ENCODE measurements at regions not wholly inside any gene's neighbourhood (a gene's known extent, or its start where the extent isn't known, plus 50 kb on each side); places are given as distances from the start of the nearest gene placed in this dataset.

- TF ChIP-seq EZH2 (IDR thresholded peaks at IDR 0.05; ENCODE audit: borderline replicate concordance) (no peak), CTCF (IDR thresholded peaks at IDR 0.05; ENCODE audit: poor library complexity) (no peak)
Observed at GRCh38 chr9:107989099-107989498, 499.5 kb upstream of the KLF4 start.
